Activated CD4-positive, alpha-beta T cell treated with anti-CD3 and anti-CD28 coated beads, Interleukin-2, Interleukin-6, amounts not matched to agents 100 ng/mL and 50 ng/mL, durations not matched to agents 16 hours and 8 hours (primary cell): ENCODE measurements at regions not wholly inside any gene's neighbourhood (a gene's known extent, or its start where the extent isn't known, plus 50 kb on each side); places are given as distances from the start of the nearest gene placed in this dataset.
"Not testable (repeated sequence)": the region's sequence is repeated elsewhere in the genome, so short reads cannot be mapped to it uniquely, and the experiment has no call there.

ENCODE experiments used
- DNase-seq: peaks from one replicate; pipeline ENCODE4 v3.0.0-alpha.2; 2020

GRCh38 chrY:10958122-10958521 lies 1430.4 kb downstream of the TSPY10 start:
- DNase-seq, result not testable (repeated sequence)

DNA sequence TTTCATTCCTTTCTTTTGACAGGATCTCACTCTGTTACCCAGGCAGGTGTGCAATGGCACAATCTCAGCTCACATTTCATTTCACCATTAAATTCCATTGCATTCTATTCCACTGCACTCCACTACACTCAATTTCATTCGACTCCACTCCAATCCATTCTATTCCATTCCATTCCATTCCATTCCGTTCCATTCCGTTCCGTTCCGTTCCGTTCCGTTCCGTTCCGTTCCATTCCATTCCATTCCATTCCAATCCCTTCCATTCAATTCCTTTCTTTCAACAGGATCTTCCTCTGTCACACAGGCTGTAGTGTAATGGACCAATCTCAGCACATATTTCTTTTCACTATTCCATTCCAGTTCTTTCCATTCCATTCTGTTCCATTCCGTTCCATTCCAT lies 1445.7 kb downstream of the TSPY10 start:
- no peak for DNase-seq

DNA sequence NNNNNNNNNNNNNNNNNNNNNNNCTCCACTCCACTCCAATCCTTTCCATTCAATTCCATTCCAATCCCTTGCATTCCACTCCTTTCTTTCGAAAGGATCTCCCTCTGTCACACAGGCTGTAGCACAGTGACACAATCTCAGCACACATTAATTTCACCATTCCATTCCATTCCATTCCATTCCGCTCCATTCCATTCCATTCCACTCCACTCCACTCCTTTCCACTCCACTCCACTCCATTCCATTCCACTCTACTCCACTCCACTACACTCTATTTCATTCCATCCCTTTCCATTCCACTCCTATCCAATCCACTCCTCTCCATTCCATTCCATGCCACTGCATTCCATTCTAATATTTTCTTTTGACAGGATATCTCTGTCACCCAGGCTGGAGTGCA lies 1459.0 kb downstream of the TSPY10 start:
- DNase-seq, result no peak

DNA sequence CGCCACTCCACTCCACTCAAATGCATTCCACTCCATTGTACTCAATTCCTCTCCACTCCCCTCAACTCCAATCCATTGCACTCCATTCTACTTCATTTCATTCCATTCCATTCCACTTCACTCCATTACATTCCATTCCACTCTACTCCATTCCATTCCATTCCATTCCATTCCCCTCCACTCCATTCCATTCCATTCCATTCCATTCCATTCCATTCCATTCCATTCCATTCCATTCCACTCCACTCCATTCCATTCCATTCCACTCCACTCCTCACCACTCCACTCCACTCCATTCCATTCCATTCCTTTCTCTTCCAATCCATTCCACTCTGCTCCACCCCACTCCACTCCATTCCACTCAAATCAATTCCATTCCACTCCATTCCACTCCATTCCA lies 1459.9 kb downstream of the TSPY10 start:
- no peak for DNase-seq

- no peak for DNase-seq
Observed at GRCh38 chrY:10993955-10994354, 1466.3 kb downstream of the TSPY10 start.

- DNase-seq, result peak; percentile 0
Observed at GRCh38 chrY:10999715-11000114, 1472.0 kb downstream of the TSPY10 start.

GRCh38 chrY:11014229-11014628 lies 1486.5 kb downstream of the TSPY10 start:
- DNase-seq, result not testable (repeated sequence)

GRCh38 chrY:11022734-11023133 lies 1495.1 kb downstream of the TSPY10 start:
- DNase-seq, result no peak

DNA sequence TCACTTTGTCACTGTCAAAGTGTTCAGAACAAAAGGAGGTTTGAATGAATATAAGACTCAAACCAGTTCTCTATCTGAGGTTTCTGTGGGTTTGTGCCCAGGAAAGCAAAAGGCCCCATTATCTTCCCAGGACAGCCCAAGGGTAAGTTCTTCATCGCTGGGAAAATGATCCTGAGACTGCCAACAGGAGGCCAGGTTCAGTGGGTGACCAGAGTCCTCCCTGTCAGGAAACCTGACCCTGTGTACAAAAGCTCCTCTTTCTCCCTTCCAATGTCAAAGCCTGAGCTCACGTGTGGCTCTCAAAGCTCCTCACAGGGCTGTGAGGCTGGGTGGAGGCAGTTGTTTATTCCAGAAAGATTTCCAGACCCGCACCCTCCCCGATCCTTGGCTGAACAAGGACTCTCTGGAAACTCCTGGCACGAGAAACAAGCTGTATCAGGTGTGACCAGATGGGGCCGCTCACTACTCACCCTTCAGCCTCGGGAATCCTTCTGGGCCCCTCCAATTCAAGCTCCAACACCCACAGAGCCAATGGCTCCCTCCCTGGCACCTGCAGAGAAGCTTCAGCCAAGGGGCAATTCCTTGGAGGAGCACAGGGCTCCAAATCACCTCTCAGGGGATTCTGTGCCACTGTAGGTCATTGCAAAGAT lies 1516.7 kb downstream of the TSPY10 start:
- DNase-seq, result no peak

- no peak for DNase-seq
Observed at GRCh38 chrY:11063486-11063885, 1535.8 kb downstream of the TSPY10 start.

GRCh38 chrY:11063960-11064359 lies 1536.3 kb downstream of the TSPY10 start:
- no peak for DNase-seq

DNA sequence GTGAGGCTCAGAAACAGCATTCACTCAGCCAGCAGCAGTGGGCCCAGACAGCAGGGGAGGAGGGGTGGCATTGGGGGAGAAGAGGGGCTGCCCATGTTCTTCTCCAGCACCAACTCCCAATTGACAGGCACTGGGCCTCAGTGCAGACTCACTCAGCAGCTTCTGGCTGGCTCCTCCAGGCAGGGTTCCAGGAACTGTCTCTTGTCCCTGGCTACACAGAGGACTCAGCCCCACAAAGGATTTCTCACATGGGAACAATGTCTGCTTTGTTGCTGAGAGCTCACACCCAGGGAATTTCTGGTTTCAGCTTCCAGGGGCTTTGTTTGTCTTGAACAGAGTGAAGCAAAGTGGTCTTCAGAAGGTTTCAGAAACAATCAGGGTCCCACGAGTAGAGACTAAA lies 1536.7 kb downstream of the TSPY10 start:
- DNase-seq, result no peak

DNA sequence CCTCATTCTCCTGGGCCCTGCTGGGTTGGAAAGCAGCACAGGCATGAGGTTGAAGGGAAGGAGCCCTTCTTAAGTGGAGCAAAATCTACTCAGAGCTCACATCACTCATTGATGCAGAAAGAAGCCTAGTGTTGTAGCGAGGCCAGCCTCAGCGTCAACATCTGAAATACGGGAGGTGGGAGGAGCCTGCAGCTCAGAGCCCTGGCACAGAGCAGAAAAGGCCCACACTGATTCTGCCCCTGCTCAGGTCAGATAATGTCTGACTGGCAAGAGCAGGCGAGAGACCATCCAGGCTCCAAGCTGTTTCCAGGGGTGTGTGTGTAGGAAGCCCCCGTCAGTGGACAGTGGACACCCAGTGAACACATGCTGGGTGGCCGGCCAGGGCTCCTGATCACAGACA lies 1541.6 kb downstream of the TSPY10 start:
- no peak for DNase-seq

DNA sequence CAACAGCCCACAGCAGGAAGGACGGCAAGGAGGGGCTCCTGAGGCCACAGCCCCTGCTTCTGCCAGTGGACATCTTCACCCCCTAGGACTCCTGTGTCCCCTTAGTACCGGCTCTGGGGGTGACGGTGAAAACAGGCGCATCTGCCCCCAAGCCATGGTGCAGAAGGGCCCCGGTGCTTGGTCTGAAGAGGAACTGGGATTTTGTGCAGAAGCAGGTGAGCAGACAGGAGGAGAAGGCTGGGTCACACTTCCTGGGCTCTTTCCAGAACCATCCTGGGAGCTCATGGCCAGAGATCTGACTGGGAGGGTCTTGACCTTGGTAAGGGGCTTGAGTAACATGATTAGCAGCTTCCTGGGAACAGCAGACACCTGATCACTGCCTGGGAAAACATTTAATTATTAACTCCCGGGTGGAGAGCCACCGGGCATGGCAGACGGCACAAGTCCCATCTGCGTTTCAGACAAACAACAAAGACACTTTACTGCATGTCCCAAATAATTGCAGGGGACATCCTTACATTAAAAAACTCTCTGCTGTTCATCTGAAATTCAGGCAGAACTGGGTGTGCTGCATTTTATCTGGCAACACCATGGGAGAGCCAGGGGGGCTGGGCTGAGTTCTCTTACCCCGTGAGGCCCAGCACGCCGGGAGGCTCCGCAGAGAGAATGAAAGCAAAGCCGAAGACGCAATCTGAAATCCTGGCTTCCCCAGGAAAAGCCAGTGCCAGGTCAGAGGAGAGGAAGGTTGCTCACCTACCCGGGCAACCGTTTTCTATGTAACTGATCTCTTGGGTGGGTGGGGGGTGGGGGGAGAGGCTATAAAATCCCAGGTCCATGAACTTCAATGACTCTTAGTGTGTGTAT lies 1542.8 kb downstream of the TSPY10 start:
- DNase-seq, result no peak

DNA sequence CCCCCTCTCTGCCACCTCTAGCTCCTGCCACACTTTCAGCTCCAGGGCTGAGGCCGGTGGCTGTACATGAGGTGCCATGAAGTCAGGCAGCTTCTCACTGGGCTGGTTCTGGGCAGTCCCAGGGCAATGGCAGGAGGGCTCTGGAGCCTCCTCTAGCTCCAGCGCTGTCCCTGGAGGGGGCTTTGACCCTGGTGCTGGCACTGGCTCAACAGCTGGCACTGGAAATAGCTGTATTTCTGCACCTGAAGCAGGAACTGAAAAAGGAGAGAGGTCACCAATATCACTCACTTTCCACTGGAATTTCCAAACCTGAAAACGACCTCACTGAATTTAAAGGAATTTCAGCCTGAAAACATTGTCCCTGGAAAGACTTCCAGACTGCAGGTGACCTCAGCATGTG lies 1558.1 kb downstream of the TSPY10 start:
- DNase-seq, result not testable (repeated sequence)

GRCh38 chrY:11097498-11097897 lies 1569.8 kb downstream of the TSPY10 start:
- DNase-seq, result not testable (repeated sequence)

GRCh38 chrY:11098419-11098818 lies 1570.7 kb downstream of the TSPY10 start:
- not testable (repeated sequence) for DNase-seq

GRCh38 chrY:11099004-11099403 lies 1571.3 kb downstream of the TSPY10 start:
- DNase-seq, result no peak

GRCh38 chrY:11100472-11100871 lies 1572.8 kb downstream of the TSPY10 start:
- not testable (repeated sequence) for DNase-seq

GRCh38 chrY:11102987-11103386 lies 1575.3 kb downstream of the TSPY10 start:
- DNase-seq, result not testable (repeated sequence)

- not testable (repeated sequence) for DNase-seq
Observed at GRCh38 chrY:11107127-11107918, 1579.6 kb downstream of the TSPY10 start.

DNA sequence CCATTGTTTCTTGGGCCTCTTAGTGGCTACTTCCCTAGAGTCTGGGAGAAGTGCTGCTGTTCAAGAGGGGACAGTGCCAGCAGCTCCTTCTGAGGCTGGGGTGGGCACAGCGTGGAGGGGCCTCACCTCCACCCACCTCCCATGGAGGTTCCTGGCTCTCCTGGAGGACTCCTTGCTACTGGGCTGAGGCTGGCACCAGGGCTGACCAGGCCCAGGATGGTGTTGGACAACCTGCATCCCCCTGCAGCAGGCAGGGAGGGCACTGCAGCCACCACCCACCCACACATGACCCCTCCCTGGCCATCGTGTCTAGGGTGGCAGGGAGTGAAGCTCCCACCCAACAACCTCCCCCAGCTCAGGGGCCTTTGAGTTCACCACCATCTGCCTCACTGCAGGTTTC lies 1549.3 kb upstream of the USP9Y start:
- not testable (repeated sequence) for DNase-seq

GRCh38 chrY:11156100-11156499 lies 1544.9 kb upstream of the USP9Y start:
- DNase-seq, result not testable (repeated sequence)
